ENCODE measurements at regions not wholly inside any gene's neighbourhood (a gene's known extent, or its start where the extent isn't known, plus 50 kb on each side); places are given as distances from the start of the nearest gene placed in this dataset.

DNA sequence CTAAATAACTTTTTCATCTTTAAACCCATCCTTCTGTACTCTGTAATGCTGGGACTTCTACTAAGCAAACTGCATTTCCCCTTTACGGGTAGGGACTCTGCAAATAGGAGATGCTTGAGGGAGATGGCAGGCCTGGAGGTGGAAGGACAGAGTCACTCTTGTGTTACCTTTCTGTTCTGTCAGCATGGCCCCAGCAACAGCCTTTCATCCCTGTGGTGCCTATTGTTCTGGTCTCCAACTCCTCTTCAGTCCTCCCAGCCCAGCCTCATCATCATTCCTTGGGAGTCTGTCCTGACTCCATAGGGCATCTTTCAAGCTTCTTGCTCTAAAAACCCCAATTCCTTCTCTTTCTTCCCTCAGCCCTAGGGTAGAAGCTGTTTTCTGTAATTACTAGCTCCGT, 230.0 kb downstream of the SNX13 start:
- TF ChIP-seq, protein P1, sequence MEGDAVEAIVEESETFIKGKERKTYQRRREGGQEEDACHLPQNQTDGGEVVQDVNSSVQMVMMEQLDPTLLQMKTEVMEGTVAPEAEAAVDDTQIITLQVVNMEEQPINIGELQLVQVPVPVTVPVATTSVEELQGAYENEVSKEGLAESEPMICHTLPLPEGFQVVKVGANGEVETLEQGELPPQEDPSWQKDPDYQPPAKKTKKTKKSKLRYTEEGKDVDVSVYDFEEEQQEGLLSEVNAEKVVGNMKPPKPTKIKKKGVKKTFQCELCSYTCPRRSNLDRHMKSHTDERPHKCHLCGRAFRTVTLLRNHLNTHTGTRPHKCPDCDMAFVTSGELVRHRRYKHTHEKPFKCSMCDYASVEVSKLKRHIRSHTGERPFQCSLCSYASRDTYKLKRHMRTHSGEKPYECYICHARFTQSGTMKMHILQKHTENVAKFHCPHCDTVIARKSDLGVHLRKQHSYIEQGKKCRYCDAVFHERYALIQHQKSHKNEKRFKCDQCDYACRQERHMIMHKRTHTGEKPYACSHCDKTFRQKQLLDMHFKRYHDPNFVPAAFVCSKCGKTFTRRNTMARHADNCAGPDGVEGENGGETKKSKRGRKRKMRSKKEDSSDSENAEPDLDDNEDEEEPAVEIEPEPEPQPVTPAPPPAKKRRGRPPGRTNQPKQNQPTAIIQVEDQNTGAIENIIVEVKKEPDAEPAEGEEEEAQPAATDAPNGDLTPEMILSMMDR (IDR thresholded peaks at IDR 0.05), result no peak
- TF ChIP-seq RARB (CRISPR knock-in tag; IDR thresholded peaks at IDR 0.05), result no peak
- no peak for TF ChIP-seq POLR2A (IDR thresholded peaks at IDR 0.05; ENCODE audit: low read length)
- TF ChIP-seq JUN (IDR thresholded peaks at IDR 0.05), result no peak
- TF ChIP-seq CEBPB (IDR thresholded peaks at IDR 0.05), result no peak
- TF ChIP-seq KDM5A (IDR thresholded peaks at IDR 0.05), result no peak
- no peak for TF ChIP-seq HOXA7 (CRISPR knock-in tag; IDR thresholded peaks at IDR 0.05)
- TF ChIP-seq NR3C1 (IDR thresholded peaks at IDR 0.05), result no peak
- TF ChIP-seq MYC (IDR thresholded peaks at IDR 0.05; ENCODE audit: borderline replicate concordance, low read length), result no peak
- no peak for TF ChIP-seq PBX3 (IDR thresholded peaks at IDR 0.05)
- no peak for TF ChIP-seq CHD2 (IDR thresholded peaks at IDR 0.05; ENCODE audit: low read length, partially characterized antibody)
- no peak for TF ChIP-seq TP53 (CRISPR knock-in tag; IDR thresholded peaks at IDR 0.05)
- no peak for TF ChIP-seq MAFK (IDR thresholded peaks at IDR 0.05; ENCODE audit: partially characterized antibody)
- no peak for TF ChIP-seq REST (IDR thresholded peaks at IDR 0.05)
